GM12891 (cell line): ENCODE measurements at regions not wholly inside any gene's neighbourhood (a gene's known extent, or its start where the extent isn't known, plus 50 kb on each side); places are given as distances from the start of the nearest gene placed in this dataset.

Experiments
- DNase-seq: peaks from one replicate; pipeline ENCODE4 v3.0.0; 2011; ENCODE audit warnings: low spot score; ENCODE audit not compliant: insufficient read length
- FAIRE-seq: peaks from 2 replicates; lab custom pipeline; 2011; peaks lifted over from hg19 to GRCh38; lab: Jason Lieb, UNC
- PAX5 ChIP-seq: IDR thresholded peaks from 2 replicates; pipeline ENCODE4 v1.6.1; 2011; ENCODE audit warnings: low read length, moderate library complexity, mild to moderate bottlenecking; ENCODE audit not compliant: insufficient read depth, severe bottlenecking
- POLR2A ChIP-seq: IDR thresholded peaks from 2 replicates; pipeline ENCODE4 v1.6.1; 2011; ENCODE audit warnings: low read depth, low read length, control low read depth
- POLR2AphosphoS5 ChIP-seq: IDR thresholded peaks from 2 replicates; pipeline ENCODE4 v1.6.1; 2011; ENCODE audit warnings: low read depth, low read length, control low read depth
- POU2F2 ChIP-seq: IDR thresholded peaks from 2 replicates; pipeline ENCODE4 v1.6.1; 2011; ENCODE audit warnings: low read depth, mild to moderate bottlenecking, control low read depth, low read length, moderate library complexity
- SPI1 ChIP-seq: IDR thresholded peaks from 2 replicates; pipeline ENCODE4 v1.6.1; 2011; ENCODE audit warnings: low read depth, low read length, control low read depth
- TAF1 ChIP-seq: IDR thresholded peaks from 2 replicates; pipeline ENCODE4 v1.6.1; 2011; ENCODE audit warnings: low read depth, low read length, control low read depth

- FAIRE-seq = no peak
- TF ChIP-seq POLR2A (no peak), POLR2AphosphoS5 (no peak), PAX5 (no peak), TAF1 (no peak)
- DNase-seq = no peak
Observed at GRCh38 chr4:96991083-96991482, 1151.2 kb downstream of the PDHA2 start.

- no peak for DNase-seq
- FAIRE-seq = no peak
- TF ChIP-seq TAF1 (no peak), PAX5 (no peak), POLR2A (no peak), SPI1 (no peak), POLR2AphosphoS5 (no peak), POU2F2 (no peak)
Observed at GRCh38 chr4:96992443-96992842, 1150.8 kb downstream of the STPG2 start.

- TF ChIP-seq TAF1 = no peak
- no peak for TF ChIP-seq POLR2AphosphoS5
- TF ChIP-seq PAX5 = no peak
- TF ChIP-seq POLR2A = no peak
- TF ChIP-seq POU2F2 = no peak
- TF ChIP-seq SPI1 = no peak
- no peak for DNase-seq
- FAIRE-seq = no peak
Observed at GRCh38 chr4:96993560-96993959, 1149.7 kb downstream of the STPG2 start.

GRCh38 chr4:97003715-97004114 is 1139.6 kb downstream of the STPG2 start:
- FAIRE-seq = no peak
- TF ChIP-seq POLR2AphosphoS5 (no peak), SPI1 (no peak), POLR2A (no peak), POU2F2 (no peak), PAX5 (no peak), TAF1 (no peak)
- no peak for DNase-seq

- no peak for FAIRE-seq
- no peak for DNase-seq
- TF ChIP-seq PAX5 (no peak), POLR2AphosphoS5 (no peak), POLR2A (no peak), SPI1 (no peak), POU2F2 (no peak)
Observed at GRCh38 chr4:97013309-97013708, 1130.0 kb downstream of the STPG2 start.

- no peak for FAIRE-seq
- no peak for TF ChIP-seq TAF1
- TF ChIP-seq POLR2A = no peak
- no peak for TF ChIP-seq SPI1
- TF ChIP-seq PAX5 = no peak
- TF ChIP-seq POU2F2 = no peak
- TF ChIP-seq POLR2AphosphoS5 = no peak
- DNase-seq = no peak
Observed at GRCh38 chr4:97013711-97014110, 1129.6 kb downstream of the STPG2 start.

- no peak for DNase-seq
- no peak for TF ChIP-seq SPI1
- TF ChIP-seq PAX5 = no peak
- no peak for TF ChIP-seq POU2F2
- TF ChIP-seq POLR2A = no peak
- no peak for TF ChIP-seq TAF1
- TF ChIP-seq POLR2AphosphoS5 = no peak
- no peak for FAIRE-seq
Observed at GRCh38 chr4:97015301-97015700, 1128.0 kb downstream of the STPG2 start.

GRCh38 chr4:97016186-97016907 is 1126.9 kb downstream of the STPG2 start:
- FAIRE-seq (no peak), DNase-seq (no peak)
- no peak for TF ChIP-seq POU2F2
- TF ChIP-seq PAX5 = no peak
- TF ChIP-seq POLR2AphosphoS5 = no peak
- no peak for TF ChIP-seq TAF1
- no peak for TF ChIP-seq POLR2A
- TF ChIP-seq SPI1 = no peak

- FAIRE-seq = no peak
- no peak for DNase-seq
- TF ChIP-seq POLR2AphosphoS5 = no peak
- no peak for TF ChIP-seq SPI1
- no peak for TF ChIP-seq TAF1
- TF ChIP-seq POLR2A = no peak
- TF ChIP-seq PAX5 = no peak
- no peak for TF ChIP-seq POU2F2
Observed at GRCh38 chr4:97027728-97028410, 1115.4 kb downstream of the STPG2 start.
